Hindlimb muscle (tissue), 1 donor: ENCODE measurements at regions not wholly inside any gene's neighbourhood (a gene's known extent, or its start where the extent isn't known, plus 50 kb on each side); places are given as distances from the start of the nearest gene placed in this dataset.

Experiments
- DNase-seq: peaks from one replicate; pipeline ENCODE4 v3.0.0-alpha.2; 2013

DNA sequence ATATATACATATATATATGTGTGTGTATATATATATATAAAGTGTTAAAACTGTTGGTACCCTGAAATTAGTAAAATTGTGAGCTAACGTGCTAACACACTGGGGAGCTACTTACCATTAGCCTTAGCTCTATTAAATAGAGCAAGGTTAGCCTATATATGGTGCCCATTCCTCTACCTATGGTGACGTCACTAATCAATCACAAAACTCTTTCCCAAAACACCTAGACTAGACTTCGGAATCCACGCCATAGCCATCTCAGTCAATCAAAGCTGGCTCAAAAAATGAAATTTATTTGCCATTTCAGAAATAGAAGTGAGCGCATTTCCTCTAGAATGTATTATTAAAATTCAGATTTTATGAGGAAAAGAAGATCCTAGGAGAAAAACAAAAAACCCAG is 229.0 kb upstream of the TENM3 start:
- no peak for DNase-seq

DNA sequence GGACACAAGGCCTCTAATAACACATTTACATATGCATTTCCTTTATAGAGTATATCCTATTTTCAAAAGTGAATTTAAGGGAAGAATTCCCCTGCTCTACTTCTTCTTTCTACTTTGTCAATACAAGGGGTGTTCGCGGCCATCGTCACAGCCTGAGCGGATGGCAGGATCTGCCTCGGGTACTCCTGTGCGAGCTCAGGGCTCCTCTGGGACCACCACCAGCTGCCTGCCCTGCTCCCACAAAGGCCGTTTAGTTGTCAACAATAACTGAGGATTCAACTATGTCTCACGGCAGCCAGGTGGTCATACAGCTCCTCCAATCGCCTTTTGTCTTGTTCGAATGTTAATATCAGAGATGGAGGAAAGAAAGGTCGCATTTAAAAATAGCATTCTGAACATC is 228.2 kb upstream of the TENM3 start:
- DNase-seq, result no peak

DNA sequence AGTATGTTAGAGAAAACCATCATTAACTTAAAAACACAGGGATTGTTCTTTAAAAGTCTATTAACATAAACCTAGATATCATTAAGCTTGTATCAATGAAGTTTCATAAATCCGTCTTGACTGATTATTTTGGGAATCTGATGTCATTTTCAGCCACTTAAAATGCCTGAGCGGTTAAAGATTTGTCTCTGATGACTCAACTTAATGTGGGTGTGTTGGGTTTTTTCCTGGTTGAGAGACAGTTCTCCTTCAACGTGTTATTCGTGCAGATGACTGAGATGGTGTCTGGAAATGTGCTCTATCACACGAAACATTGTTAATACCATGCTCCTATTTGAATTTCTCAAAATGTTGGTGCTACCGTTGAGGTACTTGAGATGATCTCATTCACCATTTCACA is 227.3 kb upstream of the TENM3 start:
- DNase-seq, result no peak

DNA sequence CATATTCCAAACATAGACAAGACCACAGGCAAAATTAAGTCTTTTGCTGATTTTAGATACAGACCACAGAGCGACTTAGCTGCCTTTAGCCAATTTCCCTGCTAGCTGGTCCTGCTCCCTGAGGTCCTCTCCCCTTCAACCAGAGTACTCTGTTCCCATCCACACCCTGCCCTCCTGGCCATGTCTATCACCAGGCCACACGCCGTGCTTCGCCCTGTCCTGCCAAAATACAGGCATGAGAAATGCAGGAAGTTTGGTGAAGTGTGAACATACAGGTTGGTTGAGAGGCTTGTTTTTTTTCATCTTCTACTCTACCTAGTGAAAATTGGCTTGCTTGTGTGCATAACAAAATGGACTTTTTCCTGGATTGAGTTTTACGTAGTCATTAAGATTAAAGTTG is 226.2 kb upstream of the TENM3 start:
- DNase-seq, result no peak

DNA sequence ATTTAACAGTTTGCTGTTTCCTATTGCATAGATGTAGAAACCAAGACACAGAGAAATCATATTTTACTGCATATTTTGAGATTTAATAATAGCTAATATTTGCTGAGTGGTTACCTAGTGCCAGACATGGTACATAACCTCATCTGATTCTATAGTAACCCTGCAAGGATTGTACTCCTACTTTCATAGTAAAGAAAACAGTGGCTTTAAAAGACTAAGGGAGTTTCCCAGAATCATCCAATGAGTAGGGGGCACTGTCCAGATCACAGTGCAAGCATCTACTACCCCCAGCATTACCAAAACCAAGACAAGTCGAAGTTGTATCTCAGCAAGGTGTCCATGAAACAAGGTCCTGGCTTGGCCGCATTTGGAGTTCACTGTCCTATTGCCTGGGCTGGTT is 224.5 kb upstream of the TENM3 start:
- no peak for DNase-seq

DNA sequence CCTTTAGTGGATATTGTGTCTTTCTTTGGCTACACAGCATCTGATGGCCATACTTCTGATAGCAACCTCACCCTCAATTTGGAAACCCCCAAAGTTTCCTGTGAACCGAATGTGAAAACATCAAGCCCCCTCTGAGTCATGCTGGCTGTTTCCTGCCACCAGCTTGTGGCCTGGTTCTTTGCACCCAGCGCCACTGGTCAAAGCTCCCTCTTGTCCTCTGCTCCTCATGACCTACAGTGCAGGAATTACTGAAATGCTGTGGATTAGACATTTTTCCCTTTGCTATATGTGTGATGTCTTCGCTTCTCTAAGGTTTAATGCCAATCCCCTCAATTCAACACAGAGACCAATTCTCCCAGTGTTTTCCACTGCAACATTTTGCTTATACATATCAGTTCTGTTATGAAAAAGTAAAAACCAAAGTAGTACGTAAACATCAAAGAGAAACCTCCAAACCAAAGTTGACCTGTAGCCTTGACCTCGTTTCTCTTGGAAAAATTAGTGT is 224.0 kb upstream of the TENM3 start:
- DNase-seq, result no peak

DNA sequence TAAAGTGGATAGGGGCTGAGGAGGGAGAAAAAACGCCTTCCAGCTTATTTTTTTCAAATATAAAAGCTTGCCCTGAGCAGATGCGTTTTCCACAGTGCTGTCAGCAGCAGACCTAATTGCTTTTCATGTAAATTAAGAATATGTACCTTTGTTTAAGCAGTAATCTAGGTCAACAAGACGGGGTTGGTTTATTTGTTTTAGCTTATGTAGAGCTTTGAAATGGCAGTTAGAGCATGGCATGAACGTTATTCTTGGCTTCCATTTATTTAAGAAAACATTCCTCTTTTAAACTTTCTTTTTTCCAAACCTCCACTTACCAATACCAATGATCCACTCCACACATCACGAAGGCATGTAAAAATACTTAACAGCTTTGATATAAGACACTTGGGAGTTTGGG is 220.3 kb upstream of the TENM3 start:
- no peak for DNase-seq

DNA sequence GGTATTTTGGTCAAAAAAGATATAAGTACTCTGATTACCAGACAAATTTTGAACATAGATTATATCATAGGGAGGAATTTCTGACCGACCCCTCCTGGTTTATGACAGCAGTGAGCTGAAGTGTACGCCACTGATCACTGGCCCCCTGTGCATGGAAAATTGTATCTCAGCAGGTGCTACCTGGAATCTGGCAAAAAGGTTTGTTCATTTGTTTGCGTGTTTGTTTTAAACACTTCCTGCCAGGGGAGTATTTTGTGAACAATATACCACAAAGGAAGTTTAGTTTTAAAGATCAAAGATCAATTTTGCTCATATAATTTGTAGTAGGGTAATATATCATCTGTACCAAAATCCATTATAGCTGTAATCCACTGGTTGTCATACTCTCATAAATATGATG is 219.7 kb upstream of the TENM3 start:
- no peak for DNase-seq

DNA sequence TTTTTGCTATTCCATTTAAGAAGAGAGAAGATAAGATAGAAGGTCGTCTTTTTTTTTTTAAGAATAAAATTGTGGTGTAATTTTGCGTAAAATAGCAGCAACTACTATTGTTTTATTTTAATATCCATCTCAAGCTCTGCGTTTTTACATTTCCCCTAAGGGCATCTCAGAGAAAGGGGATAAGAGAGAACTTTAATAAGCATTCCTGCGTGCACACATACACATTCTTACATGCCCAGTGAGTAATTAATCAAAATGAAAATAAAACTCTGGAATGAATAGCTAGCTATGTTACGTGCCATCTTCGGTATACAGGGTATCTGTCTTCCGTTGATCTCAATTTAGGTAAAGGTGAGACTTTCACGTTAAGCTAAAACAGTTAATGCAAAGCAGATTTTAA is 200.3 kb upstream of the TENM3 start:
- no peak for DNase-seq

DNA sequence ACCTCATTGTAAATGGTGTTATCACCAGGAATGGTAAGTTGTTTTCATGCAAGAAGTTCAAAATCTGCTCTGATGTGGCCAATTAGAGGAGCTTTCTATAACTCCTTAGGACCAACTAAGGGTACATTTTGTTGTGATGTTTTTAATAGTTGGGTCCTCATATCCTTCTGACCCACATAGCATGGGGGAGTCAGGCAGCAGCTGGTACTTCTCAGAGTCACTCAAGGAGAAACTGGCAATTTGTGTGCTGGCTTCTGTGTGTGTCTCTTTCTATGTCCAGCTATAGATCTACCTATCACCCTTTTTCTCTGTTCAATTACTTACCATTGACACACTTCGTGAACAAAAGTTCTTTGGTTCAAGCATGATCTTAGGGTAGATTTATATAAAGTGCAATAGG is 194.3 kb upstream of the TENM3 start:
- DNase-seq, result no peak

DNA sequence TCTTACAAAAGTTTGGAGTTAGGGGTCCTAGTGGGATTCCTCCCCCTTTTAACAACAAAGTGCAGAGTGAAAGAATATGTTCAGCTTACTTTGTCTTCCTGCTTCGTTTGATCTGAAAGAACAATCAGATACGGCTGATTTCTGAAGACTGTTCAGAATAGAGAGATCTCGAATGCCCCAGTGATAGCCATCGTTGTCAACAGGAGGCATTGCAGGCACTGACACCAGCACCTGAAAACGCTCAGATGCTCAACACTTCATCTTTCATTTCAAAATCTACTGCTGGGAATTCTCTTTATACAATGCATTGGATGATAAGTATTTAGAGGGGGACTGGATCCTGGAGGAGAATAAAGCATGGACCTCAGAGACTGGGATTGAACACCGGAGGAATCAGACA is 186.3 kb upstream of the TENM3 start:
- DNase-seq, result no peak

DNA sequence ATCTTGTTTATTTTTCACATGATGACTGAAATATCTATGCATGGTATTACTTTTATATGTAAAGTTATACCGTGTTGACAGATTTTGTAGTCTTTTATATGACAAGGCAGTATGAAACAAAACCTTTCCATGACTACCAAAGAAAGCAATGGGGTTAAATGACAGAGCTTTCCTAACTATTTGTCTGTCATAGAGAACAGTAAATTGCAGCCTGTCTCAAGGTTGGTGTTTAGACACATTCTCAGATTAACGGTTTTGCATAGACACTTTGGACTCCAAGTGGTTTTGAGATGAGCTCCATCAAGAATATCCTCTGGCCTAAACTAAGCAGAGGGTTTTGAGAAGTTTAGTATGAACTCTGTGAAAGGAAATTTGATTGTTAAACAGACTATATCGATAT is 180.7 kb upstream of the TENM3 start:
- no peak for DNase-seq

DNA sequence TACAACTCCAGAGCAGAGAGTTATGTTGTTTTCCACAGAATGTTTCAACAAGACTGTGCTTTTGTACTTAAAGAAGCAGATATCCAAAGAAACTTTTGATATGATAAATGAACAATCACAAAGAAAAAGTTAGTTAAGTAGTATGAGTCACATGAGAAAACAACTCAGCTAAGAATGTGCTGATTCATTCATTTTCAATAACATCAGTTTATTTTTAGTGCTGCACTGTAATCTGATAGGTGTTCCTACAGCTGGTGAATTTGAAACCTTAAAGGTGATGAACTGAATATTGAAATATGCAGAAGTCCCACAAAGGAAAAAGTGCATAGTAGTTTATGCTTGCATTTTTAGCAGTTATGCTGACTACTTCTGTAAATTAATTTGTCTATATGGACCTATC is 180.3 kb upstream of the TENM3 start:
- no peak for DNase-seq

DNA sequence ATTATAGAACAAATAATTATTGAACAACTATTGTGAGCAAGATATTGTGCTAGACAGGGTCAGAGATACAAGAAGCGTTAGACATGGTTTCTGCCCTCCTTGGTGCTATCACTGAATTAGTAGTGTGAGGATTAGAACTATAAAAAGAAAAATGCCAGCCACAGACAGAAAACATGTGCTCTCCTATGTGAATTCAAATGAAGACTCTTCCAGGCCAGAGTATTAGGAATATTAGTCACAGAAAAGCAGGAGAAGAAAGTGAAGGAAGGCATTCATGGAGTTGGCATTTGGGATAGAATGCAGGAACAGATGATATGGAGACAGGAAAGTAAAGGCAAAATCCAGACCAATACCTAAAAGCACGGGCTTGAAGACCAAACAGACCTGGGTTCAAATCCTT is 179.6 kb upstream of the TENM3 start:
- no peak for DNase-seq

DNA sequence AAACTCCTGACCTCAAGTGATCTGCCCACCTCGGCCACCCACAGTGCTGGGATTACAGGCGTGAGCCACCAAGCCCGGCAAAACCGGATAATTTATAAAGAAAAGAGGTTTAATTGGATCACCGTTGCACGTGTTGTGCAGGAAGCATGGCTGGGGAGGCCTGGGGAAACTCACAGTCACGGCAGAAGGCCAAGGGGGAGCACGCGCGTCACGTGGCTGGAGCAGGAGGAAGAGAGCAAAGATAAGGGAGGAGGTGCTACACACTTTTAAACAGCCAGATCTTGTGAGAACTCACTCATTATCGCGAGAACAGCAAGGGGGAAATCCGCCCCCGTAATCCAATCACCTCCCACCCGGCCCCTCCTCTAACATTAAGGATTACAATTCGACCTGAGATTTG is 177.9 kb upstream of the TENM3 start:
- no peak for DNase-seq

DNA sequence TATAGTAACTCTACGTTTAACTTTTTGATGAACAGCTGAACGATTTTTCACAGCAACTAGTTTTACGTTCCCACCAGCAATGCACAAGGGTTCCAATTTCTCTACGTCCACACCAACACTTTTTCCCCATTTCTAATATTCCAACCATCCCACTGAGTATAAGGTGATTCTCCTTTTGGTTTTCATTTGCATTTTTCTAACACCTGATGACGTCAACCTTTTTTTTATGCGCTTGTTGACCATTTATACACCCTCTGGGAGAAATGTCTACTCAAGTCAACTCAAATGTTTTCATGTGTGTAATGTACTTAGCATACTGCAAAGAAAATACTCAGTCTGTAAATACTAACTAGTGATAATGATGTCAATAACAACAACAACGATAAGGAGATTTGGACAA is 177.2 kb upstream of the TENM3 start:
- no peak for DNase-seq

DNA sequence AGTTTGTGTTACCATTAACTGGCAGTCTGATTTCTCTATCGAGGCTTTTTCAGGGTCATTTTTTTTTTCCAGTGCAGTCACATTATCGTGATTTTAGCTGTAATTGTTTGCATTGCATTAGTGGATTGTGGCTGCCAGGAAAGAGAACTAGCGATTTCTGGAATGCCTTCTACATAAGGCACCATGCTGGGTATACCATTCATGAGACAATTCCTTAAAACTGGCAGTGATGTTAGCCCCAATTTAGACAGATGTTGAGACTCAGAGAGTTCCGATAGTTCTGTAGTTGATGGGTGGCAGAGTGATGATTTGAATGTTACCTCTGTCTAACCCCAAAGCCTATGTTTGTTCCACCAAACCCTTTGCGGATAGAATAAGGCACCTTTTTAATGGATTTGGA is 175.4 kb upstream of the TENM3 start:
- DNase-seq, result no peak

DNA sequence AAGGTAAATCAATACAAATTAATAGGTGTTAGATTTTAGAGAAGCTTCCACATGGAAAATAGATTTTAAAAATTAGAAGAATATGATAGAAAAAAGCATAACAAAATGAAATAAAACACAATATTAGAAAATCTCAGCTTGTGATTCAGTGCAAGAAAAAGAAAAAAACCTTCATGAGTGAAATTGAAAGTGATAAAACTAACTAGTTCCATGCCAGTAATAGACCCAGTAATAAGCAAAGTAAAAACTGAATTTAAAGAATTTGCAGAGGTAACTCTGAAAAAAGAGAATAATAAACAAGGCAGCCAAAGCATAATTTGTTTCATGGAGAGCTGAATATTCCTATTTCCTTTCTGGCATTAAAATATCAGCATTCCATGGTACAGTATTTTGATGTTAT is 174.3 kb upstream of the TENM3 start:
- DNase-seq, result no peak

DNA sequence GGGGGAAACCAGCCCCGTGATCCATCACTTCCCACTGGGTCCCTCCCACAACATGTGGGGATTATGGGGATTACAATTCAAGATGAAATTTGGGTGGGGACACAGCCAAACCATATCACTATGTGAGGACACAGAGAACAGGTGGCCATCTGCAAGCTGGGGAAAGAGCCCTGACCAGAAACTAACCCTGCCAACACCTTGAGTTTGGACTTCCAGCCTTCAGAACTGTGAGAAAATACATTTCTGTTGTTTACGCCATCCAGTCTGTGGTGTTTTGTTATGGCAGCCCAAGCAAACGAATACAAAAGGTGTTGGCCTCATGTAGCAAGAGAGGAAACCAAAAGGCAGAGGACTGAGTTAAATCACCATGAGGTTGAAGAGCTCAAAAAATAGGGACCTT is 169.9 kb upstream of the TENM3 start:
- DNase-seq, result no peak

DNA sequence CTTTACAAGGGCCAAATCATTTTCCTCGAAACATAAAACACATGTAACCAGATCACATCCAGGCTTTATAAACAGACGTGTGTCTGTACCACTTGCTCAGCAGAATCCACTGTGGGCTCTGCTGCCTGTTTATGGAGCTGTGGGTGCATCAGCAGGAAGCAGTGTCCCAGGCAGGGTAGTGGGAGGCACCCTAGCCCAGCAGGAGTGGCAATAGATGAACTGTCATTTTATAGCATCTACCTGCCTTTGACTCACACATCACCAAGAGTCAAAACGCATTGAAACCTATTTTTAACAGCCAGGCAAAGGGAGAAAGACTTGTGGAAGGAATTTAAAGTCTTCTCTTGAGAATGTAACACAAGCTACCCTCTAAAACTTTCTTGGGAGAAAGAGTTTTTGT is 169.1 kb upstream of the TENM3 start:
- no peak for DNase-seq

DNA sequence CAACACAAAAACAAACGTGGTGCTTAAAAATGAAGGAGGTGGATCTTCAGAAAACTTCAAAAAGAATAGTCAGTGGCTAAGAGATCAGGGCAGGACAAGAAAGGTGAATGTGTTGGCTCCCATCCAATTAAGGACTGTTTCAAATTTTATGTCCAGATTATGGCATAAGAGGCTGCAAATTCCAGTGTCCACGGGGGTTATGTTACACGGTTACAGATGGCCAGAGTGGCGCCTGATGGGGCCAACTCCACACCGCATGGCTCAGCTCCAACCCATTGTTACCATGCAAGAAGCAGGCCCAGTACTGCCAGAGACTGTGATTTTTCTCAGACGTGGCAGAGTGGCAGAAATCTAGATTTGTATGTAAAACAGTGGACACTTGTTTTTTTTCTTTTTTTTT is 168.4 kb upstream of the TENM3 start:
- DNase-seq, result no peak

DNA sequence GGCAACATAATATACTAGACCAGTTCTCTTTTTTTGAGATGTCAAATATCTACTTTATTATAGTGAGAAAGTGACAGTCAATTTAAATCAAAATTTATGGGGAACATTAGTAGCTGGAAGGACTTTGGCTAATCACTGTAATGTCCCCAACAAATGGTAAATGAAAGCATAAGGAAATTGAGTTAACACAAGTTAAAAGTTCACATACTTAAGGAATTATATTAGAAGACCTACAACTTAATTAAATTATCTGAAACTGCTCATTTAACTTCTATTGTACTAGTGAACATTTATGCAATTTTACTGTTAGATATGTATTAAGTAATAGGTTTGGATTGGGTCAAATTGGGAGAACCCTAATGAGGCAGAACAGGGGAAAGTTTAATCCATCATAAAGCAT is 160.3 kb upstream of the TENM3 start:
- DNase-seq, result no peak

DNA sequence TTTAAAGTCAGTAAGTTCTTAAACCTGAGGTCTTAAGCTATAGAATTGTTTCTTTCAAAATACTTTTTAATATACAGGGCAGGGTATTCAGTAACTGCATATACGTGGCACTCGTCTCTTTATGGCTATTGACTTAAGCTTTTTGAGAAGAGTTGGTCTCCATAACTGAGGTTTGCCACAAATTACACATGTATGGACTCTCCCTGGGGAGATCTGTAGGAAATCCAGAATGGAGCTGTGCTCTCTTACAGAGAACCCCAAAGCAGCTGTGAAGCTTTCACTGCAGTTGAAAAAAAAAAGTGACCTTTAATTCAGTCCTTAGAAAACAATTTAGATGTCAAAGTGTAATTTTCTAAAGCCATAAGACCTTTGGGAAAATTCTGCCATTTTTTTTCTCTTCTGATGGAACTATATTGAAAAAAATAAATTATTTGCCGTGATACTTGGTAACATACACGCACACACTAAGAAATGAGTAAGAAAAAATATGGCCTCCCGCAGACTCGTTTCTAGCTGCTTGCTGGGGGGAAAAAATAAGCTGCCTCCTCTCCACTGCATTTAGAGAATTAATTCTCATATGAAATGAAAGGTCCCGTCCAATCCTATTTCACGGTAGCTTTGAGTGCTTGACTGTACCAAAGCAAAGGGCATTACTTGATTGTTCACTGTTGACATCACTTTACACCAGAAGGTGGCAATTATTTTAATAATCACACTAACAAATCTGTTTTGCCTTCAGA is 159.4 kb upstream of the TENM3 start:
- no peak for DNase-seq

DNA sequence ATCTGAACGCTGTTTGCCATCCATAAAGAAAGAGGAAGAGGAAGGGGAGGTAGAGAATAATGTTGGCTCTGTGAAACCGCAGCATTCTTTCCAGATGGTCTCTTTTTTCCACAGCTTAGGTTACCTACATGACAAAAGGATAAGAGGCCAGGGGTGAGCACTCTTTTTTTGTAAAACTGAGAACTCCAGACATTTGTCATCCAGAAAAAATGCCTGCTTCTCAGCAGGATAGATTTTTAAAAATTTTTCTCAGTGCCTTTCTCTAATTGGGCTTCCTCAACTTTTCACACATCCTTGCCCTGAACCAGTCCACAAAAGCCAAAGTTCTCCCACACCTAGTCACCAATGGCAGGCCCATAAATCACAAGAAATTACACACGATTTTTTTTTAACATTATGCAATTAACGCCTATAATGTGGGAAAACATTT is 158.1 kb upstream of the TENM3 start:
- no peak for DNase-seq

DNA sequence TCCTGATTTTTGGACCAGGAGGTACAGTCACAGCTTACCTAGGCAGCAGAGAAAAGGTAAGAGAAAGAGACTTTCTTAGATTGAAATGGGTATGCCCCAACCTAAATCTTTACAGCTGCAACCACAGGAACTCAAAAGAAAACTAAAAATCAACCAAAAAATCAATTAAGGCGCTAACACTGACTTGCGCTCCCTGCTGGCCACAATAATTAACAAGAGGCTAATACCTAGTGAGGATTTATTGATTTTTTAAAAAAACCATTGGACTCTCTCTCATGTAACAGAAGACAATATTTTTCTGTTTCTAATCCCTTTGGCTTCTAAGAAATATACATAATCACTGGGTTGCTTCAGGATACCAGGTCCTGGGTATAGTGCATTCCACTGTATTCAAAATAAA is 153.9 kb upstream of the TENM3 start:
- DNase-seq, result no peak
